KMS-11 (cell line): ENCODE measurements at regions not wholly inside any gene's neighbourhood (a gene's known extent, or its start where the extent isn't known, plus 50 kb on each side); places are given as distances from the start of the nearest gene placed in this dataset.

Experiments used
- H2AFZ ChIP-seq: fragments of 200-600 bp; sonication (generic); 2 replicates; pipeline ENCODE4 v1.6.1; 2016; ENCODE audit warnings: antibody characterized with exemption, mixed run types, low read depth
- H3K27ac ChIP-seq: fragments of 200-600 bp; sonication (generic); 2 replicates; pipeline ENCODE4 v1.6.1; 2016; ENCODE audit warnings: mild to moderate bottlenecking, mixed run types
- H3K27me3 ChIP-seq: fragments of 200-600 bp; sonication (generic); 2 replicates; pipeline ENCODE4 v1.6.1; 2017; ENCODE audit warnings: mild to moderate bottlenecking, low read depth, mixed run types, moderate library complexity; ENCODE audit not compliant: insufficient read depth
- H3K36me3 ChIP-seq: fragments of 200-600 bp; sonication (generic); 2 replicates; pipeline ENCODE4 v1.6.1; 2017; ENCODE audit warnings: mild to moderate bottlenecking, mixed run types; ENCODE audit not compliant: insufficient read depth
- H3K4me1 ChIP-seq: fragments of 200-600 bp; sonication (generic); 2 replicates; pipeline ENCODE4 v1.6.1; 2016; ENCODE audit warnings: mild to moderate bottlenecking, low read depth, mixed run types; ENCODE audit not compliant: poor library complexity, severe bottlenecking
- H3K4me2 ChIP-seq: fragments of 200-600 bp; sonication (generic); 2 replicates; pipeline ENCODE4 v1.7.0; 2016; ENCODE audit warnings: mild to moderate bottlenecking, mixed run types
- H3K4me3 ChIP-seq: fragments of 200-600 bp; sonication (generic); IDR thresholded peaks from 2 replicates; pipeline ENCODE4 v1.6.1; 2017; ENCODE audit warnings: low read depth, low read length, mixed read lengths; ENCODE audit not compliant: insufficient read depth
- H3K79me2 ChIP-seq: fragments of 200-600 bp; sonication (generic); 2 replicates; pipeline ENCODE4 v1.6.1; 2016; ENCODE audit warnings: low read depth, mixed run types; ENCODE audit not compliant: insufficient read depth
- H3K9ac ChIP-seq: fragments of 200-600 bp; sonication (generic); 2 replicates; pipeline ENCODE4 v1.6.1; 2016; ENCODE audit warnings: mild to moderate bottlenecking, mixed run types
- H4K20me1 ChIP-seq: fragments of 200-600 bp; sonication (generic); 2 replicates; pipeline ENCODE4 v1.6.1; 2016; ENCODE audit warnings: mild to moderate bottlenecking, mixed run types; ENCODE audit not compliant: insufficient read depth
- TF ChIP-seq, protein P1 (sequence below): fragments of 200-600 bp; sonication (generic); conservative IDR thresholded peaks from 2 replicates; pipeline ENCODE4 v1.6.1; 2017; ENCODE audit warnings: low read depth, mild to moderate bottlenecking, antibody characterized with exemption, low read length, moderate library complexity, mixed read lengths

DNA sequence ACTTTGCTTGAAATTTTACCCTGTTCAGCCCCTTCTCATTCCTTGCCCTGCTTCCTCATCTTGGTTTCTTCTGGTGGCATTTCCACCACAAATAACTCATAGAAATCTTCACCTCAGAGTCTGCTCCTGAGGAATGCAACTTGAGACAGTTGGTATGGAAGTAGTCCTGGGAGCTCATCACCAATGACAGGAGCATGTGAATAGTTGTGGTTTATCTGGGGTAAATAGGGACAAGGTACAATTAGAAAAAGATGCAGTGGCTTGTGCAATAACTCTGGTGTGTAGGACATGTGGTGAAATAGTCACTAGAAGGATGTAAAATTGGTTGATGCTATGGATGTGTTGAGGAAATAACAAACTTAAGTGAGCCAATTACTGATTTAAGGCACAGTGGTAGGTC lies 72.7 kb upstream of the CHRNA7 start:
- H3K4me3 ChIP-seq, result no peak overlapping the region

DNA sequence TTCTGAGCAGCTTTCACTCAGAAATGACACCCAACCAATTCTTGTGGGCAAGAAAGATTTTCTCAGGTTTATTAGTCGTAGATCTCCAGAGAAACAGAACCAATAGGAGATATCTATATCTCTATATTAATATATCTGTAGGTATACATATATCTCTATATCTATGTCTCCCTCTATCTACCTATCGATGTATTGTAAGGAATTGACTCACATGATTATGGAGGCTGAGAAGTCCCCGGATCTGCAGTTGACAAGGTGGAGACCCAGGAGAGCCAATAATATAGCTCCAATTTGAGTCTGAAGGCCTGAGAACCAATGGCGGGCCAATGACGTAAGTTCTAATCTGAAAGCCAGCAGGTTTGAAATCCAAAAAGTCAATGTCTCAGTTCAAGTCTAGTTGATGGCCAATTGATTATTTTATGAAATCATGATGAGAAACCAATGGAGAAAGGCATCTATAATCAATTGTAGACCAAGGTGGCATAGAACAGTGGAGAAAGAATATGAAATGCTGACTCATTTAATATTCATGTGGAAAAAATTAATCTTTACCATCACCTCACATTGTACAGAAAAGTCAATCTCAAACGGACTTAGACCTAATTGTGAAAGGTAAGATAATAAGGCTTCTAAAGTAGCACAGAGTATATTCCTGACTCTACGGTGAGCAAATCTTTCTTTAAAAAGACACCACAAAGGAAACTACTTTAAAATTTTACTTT lies 65.6 kb upstream of the CHRNA7 start:
- no peaks in the 10 kb centered on the region for H3K27me3 ChIP-seq
- H3K4me2 ChIP-seq, result no peak overlapping the region
- no peaks in the 10 kb centered on the region for H3K79me2 ChIP-seq
- no peaks in the 10 kb centered on the region for H3K36me3 ChIP-seq
- H3K27ac ChIP-seq, result no peak overlapping the region
- H2AFZ ChIP-seq, result no peak overlapping the region
- no peak overlapping the region for H3K9ac ChIP-seq
- TF ChIP-seq, protein P1, sequence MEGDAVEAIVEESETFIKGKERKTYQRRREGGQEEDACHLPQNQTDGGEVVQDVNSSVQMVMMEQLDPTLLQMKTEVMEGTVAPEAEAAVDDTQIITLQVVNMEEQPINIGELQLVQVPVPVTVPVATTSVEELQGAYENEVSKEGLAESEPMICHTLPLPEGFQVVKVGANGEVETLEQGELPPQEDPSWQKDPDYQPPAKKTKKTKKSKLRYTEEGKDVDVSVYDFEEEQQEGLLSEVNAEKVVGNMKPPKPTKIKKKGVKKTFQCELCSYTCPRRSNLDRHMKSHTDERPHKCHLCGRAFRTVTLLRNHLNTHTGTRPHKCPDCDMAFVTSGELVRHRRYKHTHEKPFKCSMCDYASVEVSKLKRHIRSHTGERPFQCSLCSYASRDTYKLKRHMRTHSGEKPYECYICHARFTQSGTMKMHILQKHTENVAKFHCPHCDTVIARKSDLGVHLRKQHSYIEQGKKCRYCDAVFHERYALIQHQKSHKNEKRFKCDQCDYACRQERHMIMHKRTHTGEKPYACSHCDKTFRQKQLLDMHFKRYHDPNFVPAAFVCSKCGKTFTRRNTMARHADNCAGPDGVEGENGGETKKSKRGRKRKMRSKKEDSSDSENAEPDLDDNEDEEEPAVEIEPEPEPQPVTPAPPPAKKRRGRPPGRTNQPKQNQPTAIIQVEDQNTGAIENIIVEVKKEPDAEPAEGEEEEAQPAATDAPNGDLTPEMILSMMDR, result no peak
- no peak overlapping the region for H3K4me3 ChIP-seq
- no peaks in the 10 kb centered on the region for H4K20me1 ChIP-seq
- H3K4me1 ChIP-seq, result no peaks in the 10 kb centered on the region

More for the DNA sequence above, 72.7 kb upstream of the CHRNA7 start:
- TF ChIP-seq, protein P1, result no peak
- no peaks in the 10 kb centered on the region for H3K79me2 ChIP-seq
- H4K20me1 ChIP-seq, result no peaks in the 10 kb centered on the region
- no peaks in the 10 kb centered on the region for H3K36me3 ChIP-seq
- no peak overlapping the region for H3K9ac ChIP-seq
- no peaks in the 10 kb centered on the region for H3K27me3 ChIP-seq
- no peak overlapping the region for H3K27ac ChIP-seq
- no peaks in the 10 kb centered on the region for H3K4me1 ChIP-seq
- no peak overlapping the region for H3K4me2 ChIP-seq
- no peak overlapping the region for H2AFZ ChIP-seq

DNA sequence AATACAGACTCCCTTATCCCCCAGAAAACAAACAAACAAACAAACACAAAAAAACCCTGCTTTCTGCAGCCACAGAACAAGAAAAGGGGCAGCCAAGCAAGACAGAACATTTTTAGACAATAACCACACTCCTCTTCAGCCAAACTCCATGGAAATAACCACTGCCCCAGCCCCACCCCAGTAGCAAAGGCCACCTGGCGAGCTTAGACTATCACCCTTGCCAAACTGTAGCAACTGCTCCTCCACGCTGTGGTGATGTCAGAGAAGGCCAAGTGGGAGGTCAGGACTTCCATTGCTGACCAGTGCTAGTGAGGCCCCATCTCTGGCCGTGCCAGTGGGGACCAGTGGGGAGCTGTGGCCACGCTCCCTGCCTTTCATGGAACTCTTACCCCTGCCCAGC lies 60.3 kb upstream of the CHRNA7 start:
- no peaks in the 10 kb centered on the region for H4K20me1 ChIP-seq
- H3K79me2 ChIP-seq, result no peaks in the 10 kb centered on the region
- no peak overlapping the region for H2AFZ ChIP-seq
- no peaks in the 10 kb centered on the region for H3K36me3 ChIP-seq
- H3K4me1 ChIP-seq, result no peaks in the 10 kb centered on the region
- no peaks in the 10 kb centered on the region for H3K27me3 ChIP-seq
- no peak overlapping the region for H3K27ac ChIP-seq
- H3K4me2 ChIP-seq, result no peak overlapping the region
- TF ChIP-seq, protein P1, result no peak
- H3K9ac ChIP-seq, result no peak overlapping the region
- no peak overlapping the region for H3K4me3 ChIP-seq

DNA sequence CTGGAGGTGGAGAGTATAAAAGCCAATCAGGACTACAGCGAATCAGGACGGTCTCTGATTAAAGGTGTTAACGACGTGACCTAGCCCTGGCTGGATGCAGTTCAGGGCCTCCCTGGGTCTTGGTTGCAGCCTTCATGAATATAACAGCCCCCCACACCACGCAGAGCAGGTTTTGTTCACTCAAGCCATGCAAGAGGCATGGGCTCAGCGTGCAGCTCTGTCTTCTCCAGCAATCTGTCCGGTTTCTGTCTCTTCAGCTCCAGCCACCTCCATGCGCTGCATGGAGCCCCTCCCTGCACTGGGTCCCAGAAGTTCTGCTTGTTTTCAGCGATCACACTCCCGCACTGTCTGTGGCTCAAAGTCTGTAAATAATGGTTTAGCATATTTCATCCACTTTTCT lies 57.1 kb upstream of the CHRNA7 start:
- Histone ChIP-seq H3K27ac (no peak overlapping the region), H3K4me3 (no peak overlapping the region)
- TF ChIP-seq, protein P1, result no peak

More for the DNA sequence above, 57.1 kb upstream of the CHRNA7 start:
- no peak overlapping the region for H2AFZ ChIP-seq
- H3K79me2 ChIP-seq, result no peaks in the 10 kb centered on the region
- H3K4me1 ChIP-seq, result no peaks in the 10 kb centered on the region
- no peak overlapping the region for H3K4me2 ChIP-seq
- no peaks in the 10 kb centered on the region for H4K20me1 ChIP-seq
- H3K9ac ChIP-seq, result no peak overlapping the region
- H3K27me3 ChIP-seq, result no peaks in the 10 kb centered on the region
- no peaks in the 10 kb centered on the region for H3K36me3 ChIP-seq
